GM19351 (cell line): ENCODE measurements at regions not wholly inside any gene's neighbourhood (a gene's known extent, or its start where the extent isn't known, plus 50 kb on each side); places are given as distances from the start of the nearest gene placed in this dataset.
A peak's percentile ranks its signal among the peaks of the same experiment; 100 is the strongest.

Experiments
- ATAC-seq: cut with Tn5 transposase; IDR thresholded peaks from one replicate; pipeline ENCODE4 v1.9.1; 2021; ENCODE audit warnings: mild to moderate bottlenecking, moderate library complexity; ENCODE audit not compliant: unreplicated experiment

- ATAC-seq = no peak
Observed at GRCh38 chr12:93127582-93128331, 198.7 kb upstream of the EEA1 start.

GRCh38 chr12:93128332-93128707 lies 199.2 kb upstream of the EEA1 start:
- no peak for ATAC-seq

GRCh38 chr12:93130366-93131054 lies 201.4 kb upstream of the EEA1 start:
- ATAC-seq = no peak

- no peak for ATAC-seq
Observed at GRCh38 chr12:93133361-93133760, 204.3 kb upstream of the EEA1 start.

- no peak for ATAC-seq
Observed at GRCh38 chr12:93134175-93134890, 205.2 kb upstream of the EEA1 start.

- ATAC-seq = no peak
Observed at GRCh38 chr12:93134893-93135285, 205.8 kb upstream of the EEA1 start.

GRCh38 chr12:93135286-93136239 lies 206.5 kb upstream of the EEA1 start:
- ATAC-seq = peak; percentile 26

- no peak for ATAC-seq
Observed at GRCh38 chr12:93136253-93137055, 207.4 kb upstream of the EEA1 start.

- peak; percentile 52 for ATAC-seq
Observed at GRCh38 chr12:93137656-93138612, 208.8 kb upstream of the EEA1 start.

GRCh38 chr12:93139028-93139665 lies 210.1 kb upstream of the EEA1 start:
- peak; percentile 41 for ATAC-seq

- no peak for ATAC-seq
Observed at GRCh38 chr12:93140325-93140724, 211.2 kb upstream of the EEA1 start.

- no peak for ATAC-seq
Observed at GRCh38 chr12:93140801-93141200, 211.7 kb upstream of the EEA1 start.

GRCh38 chr12:93142881-93143280 lies 213.8 kb upstream of the EEA1 start:
- ATAC-seq = no peak

- ATAC-seq = no peak
Observed at GRCh38 chr12:93144109-93144508, 215.0 kb upstream of the EEA1 start.

- no peak for ATAC-seq
Observed at GRCh38 chr12:93145086-93145485, 216.0 kb upstream of the EEA1 start.

- ATAC-seq = no peak
Observed at GRCh38 chr12:93146263-93146939, 217.3 kb upstream of the EEA1 start.

- ATAC-seq = no peak
Observed at GRCh38 chr12:93146970-93147369, 217.9 kb upstream of the EEA1 start.

GRCh38 chr12:93148412-93148811 lies 219.3 kb upstream of the EEA1 start:
- no peak for ATAC-seq
